Keratinocyte (primary cell): ENCODE measurements at regions not wholly inside any gene's neighbourhood (a gene's known extent, or its start where the extent isn't known, plus 50 kb on each side); places are given as distances from the start of the nearest gene placed in this dataset.

Experiments used
- DNase-seq: peaks from one replicate; pipeline ENCODE4 v3.0.0-alpha.2; 2011; ENCODE audit warnings: low read depth, missing footprints, low spot score
- FAIRE-seq: peaks from 2 replicates; lab custom pipeline; 2011; peaks lifted over from hg19 to GRCh38; lab: Jason Lieb, UNC
- H2AFZ ChIP-seq: 2 replicates; pipeline ENCODE4 v1.6.0; 2012; ENCODE audit warnings: low read length, control low read depth, inconsistent platforms; ENCODE audit not compliant: control insufficient read depth
- H3K27ac ChIP-seq: 2 replicates; pipeline ENCODE4 v1.5.1; 2011; ENCODE audit warnings: low read length; ENCODE audit not compliant: control insufficient read depth, insufficient read depth
- H3K27me3 ChIP-seq: 3 replicates; pipeline ENCODE4 v1.6.0; 2011; ENCODE audit warnings: low read length; ENCODE audit not compliant: control insufficient read depth, insufficient read depth; ENCODE audit errors: extremely low read depth
- H3K36me3 ChIP-seq, 2 experiments: 2 replicates in 1 of 2; 3 replicates in 1 of 2; pipeline ENCODE4 v1.5.1; 2011; ENCODE audit warnings: low read length in 2 of 2, mild to moderate bottlenecking in 1 of 2; ENCODE audit not compliant: control insufficient read depth in 2 of 2, insufficient read depth in 2 of 2; ENCODE audit errors: extremely low read depth in 1 of 2
- H3K4me1 ChIP-seq: 3 replicates; pipeline ENCODE4 v1.5.1; 2011; ENCODE audit warnings: low read length; ENCODE audit not compliant: control insufficient read depth, insufficient read depth; ENCODE audit errors: extremely low read depth
- H3K4me2 ChIP-seq: 3 replicates; pipeline ENCODE4 v1.6.0; 2011; ENCODE audit warnings: low read depth, low read length; ENCODE audit not compliant: control insufficient read depth, insufficient read depth; ENCODE audit errors: extremely low read depth
- H3K4me3 ChIP-seq, 3 experiments: fragments of 200-600 bp in 1 of 3; sonication (generic) in 1 of 3; 2 replicates in 2 of 3; 3 replicates in 1 of 3; pipeline ENCODE4 v1.5.1; 2011 to 2016; ENCODE audit warnings: low read length in 3 of 3, mild to moderate bottlenecking in 3 of 3, control low read depth in 2 of 3, inconsistent platforms in 1 of 3, low read depth in 1 of 3, mixed read lengths in 1 of 3, mixed run types in 1 of 3, moderate library complexity in 1 of 3; ENCODE audit not compliant: control insufficient read depth in 2 of 3, insufficient read depth in 2 of 3; ENCODE audit errors: extremely low read depth in 1 of 3
- H3K79me2 ChIP-seq: 2 replicates; pipeline ENCODE4 v1.6.0; 2012; ENCODE audit warnings: low read length; ENCODE audit not compliant: control insufficient read depth, insufficient read depth
- H3K9ac ChIP-seq: 3 replicates; pipeline ENCODE4 v1.6.0; 2011; ENCODE audit warnings: low read length; ENCODE audit not compliant: control insufficient read depth, insufficient read depth; ENCODE audit errors: extremely low read depth
- H3K9me1 ChIP-seq: 3 replicates; pipeline ENCODE4 v1.6.0; 2011; ENCODE audit warnings: low read length; ENCODE audit not compliant: control insufficient read depth, insufficient read depth; ENCODE audit errors: extremely low read depth
- H3K9me3 ChIP-seq: 2 replicates; pipeline ENCODE4 v1.5.1; 2012; ENCODE audit warnings: low read depth, low read length; ENCODE audit not compliant: control insufficient read depth
- H4K20me1 ChIP-seq: 3 replicates; pipeline ENCODE4 v1.6.0; 2011; ENCODE audit warnings: low read length; ENCODE audit not compliant: control insufficient read depth, insufficient read depth; ENCODE audit errors: extremely low read depth
- CTCF ChIP-seq, 3 experiments: IDR thresholded peaks in 1 of 3; conservative IDR thresholded peaks in 1 of 3; optimal IDR thresholded peaks in 1 of 3; 2 replicates in 2 of 3; 3 replicates in 1 of 3; pipeline versions ENCODE3 to v1.5.1; 2011; ENCODE audit warnings: low read length in 3 of 3, mild to moderate bottlenecking in 3 of 3, moderate library complexity in 2 of 3, control low read depth in 1 of 3, inconsistent platforms in 1 of 3; ENCODE audit not compliant: insufficient read depth in 2 of 3; ENCODE audit errors: extremely low read depth in 1 of 3
- EZH2 ChIP-seq: IDR thresholded peaks from one replicate; pipeline ENCODE4 v1.6.1; 2012; ENCODE audit warnings: inconsistent platforms, mild to moderate bottlenecking, low read length, moderate library complexity
- dilution Hi-C: fragments of 300-500 bp; cut with MboI; formaldehyde crosslinking; loops from one replicate; pipeline ENCODE4 v1.7.0; 2020; ENCODE audit warnings: low sequenced_read_pairs; ENCODE audit not compliant: extremely low pct_ligation_motif_present

GRCh38 chr2:221318376-221319130, 253.6 kb downstream of the EPHA4 start:
- H3K9ac ChIP-seq = no peak overlapping the region
- H3K9me1 ChIP-seq = no peaks in the 10 kb centered on the region
- no peaks in the 10 kb centered on the region for H3K79me2 ChIP-seq
- peaks cover 4% of the 10 kb centered on the region for H3K27me3 ChIP-seq
- no peaks in the 10 kb centered on the region for H4K20me1 ChIP-seq
- H3K9me3 ChIP-seq = no peaks in the 10 kb centered on the region
- H3K36me3 ChIP-seq = no peaks in the 10 kb centered on the region
- no peak for DNase-seq
- H3K4me1 ChIP-seq = no peaks in the 10 kb centered on the region
- H2AFZ ChIP-seq = no peak overlapping the region
- TF ChIP-seq EZH2 (no peak), CTCF (optimal IDR thresholded peaks at IDR 0.05 in 1 of 3, IDR thresholded peaks at IDR 0.05 in 1 of 3, conservative IDR thresholded peaks at IDR 0.05 in 1 of 3; ENCODE audit: extremely low read depth in 1 of 3, insufficient read depth in 2 of 3, low read length in 3 of 3) (no peak)
- dilution Hi-C loops = no loop called here
- no peak overlapping the region for H3K4me3 ChIP-seq
- FAIRE-seq = no peak
- H3K4me2 ChIP-seq = no peak overlapping the region
- no peak overlapping the region for H3K27ac ChIP-seq

- peaks cover 4% of the 10 kb centered on the region for H3K27me3 ChIP-seq
Measured at GRCh38 chr2:221322741-221323140, 249.4 kb downstream of the EPHA4 start.

More at GRCh38 chr2:221322741-221323140, 249.4 kb downstream of the EPHA4 start:
- no peaks in the 10 kb centered on the region for H3K79me2 ChIP-seq
- no peaks in the 10 kb centered on the region for H3K36me3 ChIP-seq
- no peaks in the 10 kb centered on the region for H3K9me3 ChIP-seq
- H3K4me2 ChIP-seq = no peak overlapping the region
- no peak for FAIRE-seq
- dilution Hi-C loops = no loop called here
- no peak overlapping the region for H3K27ac ChIP-seq
- no peaks in the 10 kb centered on the region for H3K4me1 ChIP-seq
- DNase-seq = no peak
- H3K4me3 ChIP-seq = no peak overlapping the region
- H3K9me1 ChIP-seq = no peaks in the 10 kb centered on the region
- no peak overlapping the region for H3K9ac ChIP-seq
- H4K20me1 ChIP-seq = no peaks in the 10 kb centered on the region
- H2AFZ ChIP-seq = no peak overlapping the region
- TF ChIP-seq EZH2 (no peak), CTCF (optimal IDR thresholded peaks at IDR 0.05 in 1 of 3, IDR thresholded peaks at IDR 0.05 in 1 of 3, conservative IDR thresholded peaks at IDR 0.05 in 1 of 3; ENCODE audit: extremely low read depth in 1 of 3, insufficient read depth in 2 of 3, low read length in 3 of 3) (no peak)
